GM18507 (cell line): ENCODE measurements at regions not wholly inside any gene's neighbourhood (a gene's known extent, or its start where the extent isn't known, plus 50 kb on each side); places are given as distances from the start of the nearest gene placed in this dataset.
A peak's percentile ranks its signal among the peaks of the same experiment; 100 is the strongest.
"Not testable (repeated sequence)": the region's sequence is repeated elsewhere in the genome, so short reads cannot be mapped to it uniquely, and the experiment has no call there.

ENCODE experiments used
- DNase-seq: peaks from one replicate; pipeline ENCODE4 v3.0.0; 2011; ENCODE audit warnings: low read depth; ENCODE audit not compliant: insufficient read length; ENCODE audit errors: extremely low spot score
- FAIRE-seq: peaks from 2 replicates; lab custom pipeline; 2011; peaks lifted over from hg19 to GRCh38; lab: Jason Lieb, UNC

GRCh38 chr3:187889601-187890404 lies 144.5 kb upstream of the BCL6 start:
- no peak for DNase-seq
- FAIRE-seq, result no peak

GRCh38 chr3:187890405-187890752 lies 145.1 kb upstream of the BCL6 start:
- not testable (repeated sequence) for DNase-seq, FAIRE-seq

- DNase-seq, result no peak
- FAIRE-seq, result no peak
These were observed 151.4 kb upstream of the BCL6 start for GRCh38 chr3:187896646-187897045.

- DNase-seq (no peak), FAIRE-seq (no peak)
These were observed 154.0 kb upstream of the BCL6 start for GRCh38 chr3:187899246-187899645.

GRCh38 chr3:187900993-187901755 lies 155.9 kb upstream of the BCL6 start:
- DNase-seq (no peak), FAIRE-seq (no peak)

GRCh38 chr3:187902041-187902471 lies 156.8 kb upstream of the BCL6 start:
- FAIRE-seq (peak; percentile 78), DNase-seq (no peak)

GRCh38 chr3:187902936-187903335 lies 157.7 kb upstream of the BCL6 start:
- DNase-seq, result no peak
- FAIRE-seq, result no peak

GRCh38 chr3:187903697-187904096 lies 158.4 kb upstream of the BCL6 start:
- FAIRE-seq, result no peak
- DNase-seq, result no peak

GRCh38 chr3:187906416-187906815 lies 161.1 kb upstream of the BCL6 start:
- no peak for FAIRE-seq
- no peak for DNase-seq

GRCh38 chr3:187906920-187907319 lies 161.7 kb upstream of the BCL6 start:
- DNase-seq (no peak), FAIRE-seq (no peak)

- FAIRE-seq (no peak), DNase-seq (no peak)
These were observed 164.6 kb upstream of the BCL6 start for GRCh38 chr3:187909866-187910265.

- FAIRE-seq (no peak), DNase-seq (no peak)
These were observed 166.7 kb upstream of the BCL6 start for GRCh38 chr3:187912007-187912406.

GRCh38 chr3:187913617-187914033 lies 168.4 kb upstream of the BCL6 start:
- FAIRE-seq, result no peak
- no peak for DNase-seq

- FAIRE-seq, result no peak
These were observed 169.0 kb upstream of the BCL6 start for GRCh38 chr3:187914231-187914630.

GRCh38 chr3:187916072-187916471 lies 170.8 kb upstream of the BCL6 start:
- no peak for FAIRE-seq
- no peak for DNase-seq

More at GRCh38 chr3:187914231-187914630, 169.0 kb upstream of the BCL6 start:
- DNase-seq, result no peak

- FAIRE-seq (no peak), DNase-seq (no peak)
These were observed 172.9 kb upstream of the BCL6 start for GRCh38 chr3:187918081-187918644.

- peak; percentile 91 for FAIRE-seq
These were observed 173.8 kb upstream of the BCL6 start for GRCh38 chr3:187919048-187919447.

GRCh38 chr3:187919544-187919943 lies 174.3 kb upstream of the BCL6 start:
- DNase-seq (no peak), FAIRE-seq (no peak)

More at GRCh38 chr3:187919048-187919447, 173.8 kb upstream of the BCL6 start:
- DNase-seq, result peak; percentile 45

GRCh38 chr3:187920030-187920429 lies 174.8 kb upstream of the BCL6 start:
- DNase-seq (no peak), FAIRE-seq (no peak)

GRCh38 chr3:187920913-187921312 lies 175.6 kb upstream of the BCL6 start:
- FAIRE-seq, result no peak
- no peak for DNase-seq
